Amniotic epithelial cell (primary cell): ENCODE measurements at regions not wholly inside any gene's neighbourhood (a gene's known extent, or its start where the extent isn't known, plus 50 kb on each side); places are given as distances from the start of the nearest gene placed in this dataset.
A peak's percentile ranks its signal among the peaks of the same experiment; 100 is the strongest.

Experiments used
- DNase-seq: peaks from one replicate; pipeline ENCODE4 v3.0.0-alpha.2; 2010; ENCODE audit warnings: low read depth

- no peak for DNase-seq
Observed at GRCh38 chr21:43332861-43333297, 94.1 kb downstream of the SIK1 start.

- DNase-seq: peak; percentile 89
Observed at GRCh38 chr21:43331962-43332828, 94.7 kb downstream of the SIK1 start.

DNA sequence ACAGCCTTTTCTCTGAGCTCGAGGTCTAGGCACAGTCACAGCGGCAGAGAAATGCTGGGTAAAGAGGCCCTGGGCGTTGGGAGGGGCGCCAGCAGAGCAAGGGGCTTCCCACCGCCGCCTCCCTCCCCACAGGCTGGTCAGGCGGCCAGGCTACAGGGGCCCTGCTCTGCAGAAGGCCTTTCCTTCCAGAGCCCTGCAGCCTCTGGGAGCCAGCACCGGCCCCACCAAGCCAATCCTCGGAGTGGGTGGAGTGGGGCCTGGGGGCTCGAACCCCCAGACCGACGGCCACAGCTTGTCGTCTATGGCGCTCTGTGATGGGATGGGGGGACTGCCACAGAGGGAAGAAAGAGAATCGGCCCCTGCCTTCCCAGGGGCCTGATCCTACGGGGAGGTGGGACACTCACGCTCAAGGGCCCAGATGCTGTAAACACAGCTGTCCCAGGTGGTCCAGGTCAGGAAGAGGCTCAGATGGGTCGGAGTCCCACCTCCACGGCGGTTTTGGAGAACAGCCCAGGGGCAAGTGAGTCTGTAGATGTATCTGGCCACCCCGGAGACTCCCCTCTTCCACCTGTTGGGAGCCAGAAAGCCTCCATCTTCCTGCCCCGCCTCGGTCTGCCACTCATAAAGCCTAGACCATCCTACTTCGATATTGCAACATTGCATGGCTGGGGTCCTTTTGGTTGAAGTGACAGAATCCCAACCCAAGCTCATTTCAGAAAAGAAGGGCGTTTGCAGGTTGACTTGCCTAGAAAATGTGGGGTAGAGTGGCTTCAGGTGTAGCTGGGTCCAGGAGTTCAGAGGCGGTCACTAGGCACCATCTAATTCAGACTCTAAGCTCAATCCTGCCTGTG is 95.6 kb downstream of the SIK1 start:
- no peak for DNase-seq

GRCh38 chr21:43330306-43330881 is 96.5 kb downstream of the SIK1 start:
- no peak for DNase-seq

DNA sequence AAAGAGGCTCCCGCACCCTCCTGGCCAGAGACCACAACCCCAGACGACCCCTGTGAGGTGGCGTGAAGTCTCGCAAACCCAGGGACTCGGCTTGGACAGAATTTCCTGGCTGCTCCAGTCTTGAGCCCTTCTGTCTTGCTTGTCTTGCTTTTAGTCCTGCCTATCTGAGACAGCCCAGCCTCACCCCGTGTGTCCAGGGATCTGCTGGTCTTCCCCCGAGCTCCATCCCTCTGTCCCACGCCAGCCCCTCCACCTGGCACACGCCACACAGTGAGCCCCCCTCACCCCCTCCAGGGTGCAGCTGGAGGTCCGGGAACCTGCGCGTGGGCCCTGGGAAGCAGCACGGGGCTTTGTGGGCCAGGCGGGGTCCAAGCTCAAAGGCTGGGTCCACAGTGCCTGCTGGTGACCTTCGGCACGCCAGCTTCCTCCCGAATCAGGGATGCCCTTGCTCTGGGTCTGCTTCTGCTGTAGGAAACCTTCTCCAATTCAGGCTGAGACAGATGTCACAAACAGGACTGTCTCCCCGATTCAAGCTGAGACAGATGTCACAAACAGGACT is 97.1 kb downstream of the SIK1 start:
- DNase-seq: no peak

DNA sequence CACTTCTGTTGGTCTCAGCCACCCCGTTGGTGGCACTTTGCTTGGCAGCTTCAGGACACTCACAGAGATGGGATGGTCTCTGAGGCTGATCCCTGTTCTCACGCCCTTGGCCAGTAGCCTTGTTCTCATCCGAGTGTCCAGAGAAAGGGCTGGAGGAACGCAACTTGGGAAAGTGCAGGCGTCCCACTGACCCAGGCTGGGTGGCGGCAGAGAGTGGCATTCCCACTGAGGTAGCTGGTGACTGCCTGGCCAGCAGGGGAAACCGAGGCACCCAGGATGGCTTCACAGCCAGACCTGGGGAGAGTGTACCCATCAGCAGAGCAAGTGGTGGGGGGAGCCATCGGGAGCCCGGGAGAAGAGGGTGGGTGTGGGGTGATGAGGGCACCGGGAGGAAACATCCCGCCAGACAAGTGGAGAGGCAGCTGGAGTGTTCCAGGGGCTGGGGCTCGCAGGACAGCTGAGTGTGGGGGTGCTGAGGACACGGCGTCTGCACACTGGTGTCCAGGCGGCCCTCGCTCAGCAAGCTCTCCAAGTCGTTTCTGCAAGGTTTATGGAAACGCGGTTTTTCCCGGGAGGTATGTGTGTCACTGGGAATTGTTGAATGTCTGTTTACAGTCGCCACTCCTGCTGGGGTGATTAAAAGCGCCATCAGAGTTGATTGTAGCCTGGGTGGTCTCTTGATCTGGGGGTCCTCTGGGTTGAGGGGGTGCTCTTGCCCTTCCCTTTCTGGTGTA is 97.8 kb downstream of the SIK1 start:
- DNase-seq: no peak

- no peak for DNase-seq
Observed at GRCh38 chr21:43328185-43328957, 98.6 kb downstream of the SIK1 start.

GRCh38 chr21:43325968-43326715 is 100.8 kb downstream of the SIK1 start:
- DNase-seq: no peak

GRCh38 chr21:43325036-43325435 is 101.9 kb downstream of the SIK1 start:
- DNase-seq: no peak

DNA sequence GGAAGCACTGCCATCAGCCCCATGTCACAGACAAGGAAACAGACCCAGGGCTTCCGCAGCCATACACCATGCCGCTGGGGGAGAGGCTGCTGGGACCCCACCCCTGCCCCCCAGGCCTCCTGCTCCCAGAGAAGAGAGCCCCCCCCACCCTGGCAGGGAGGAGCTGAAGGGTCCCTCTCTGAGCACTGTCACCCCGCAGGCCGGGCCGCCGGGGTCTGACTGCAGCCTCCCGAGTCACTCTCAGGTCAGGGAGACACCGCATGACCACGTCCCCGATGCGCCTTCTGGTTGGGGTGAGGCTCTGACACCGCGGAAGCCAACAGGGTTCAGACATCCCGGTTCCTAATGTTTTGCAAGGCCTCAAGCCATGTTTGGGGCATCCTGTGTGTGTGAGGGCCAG is 102.3 kb downstream of the SIK1 start:
- no peak for DNase-seq

DNA sequence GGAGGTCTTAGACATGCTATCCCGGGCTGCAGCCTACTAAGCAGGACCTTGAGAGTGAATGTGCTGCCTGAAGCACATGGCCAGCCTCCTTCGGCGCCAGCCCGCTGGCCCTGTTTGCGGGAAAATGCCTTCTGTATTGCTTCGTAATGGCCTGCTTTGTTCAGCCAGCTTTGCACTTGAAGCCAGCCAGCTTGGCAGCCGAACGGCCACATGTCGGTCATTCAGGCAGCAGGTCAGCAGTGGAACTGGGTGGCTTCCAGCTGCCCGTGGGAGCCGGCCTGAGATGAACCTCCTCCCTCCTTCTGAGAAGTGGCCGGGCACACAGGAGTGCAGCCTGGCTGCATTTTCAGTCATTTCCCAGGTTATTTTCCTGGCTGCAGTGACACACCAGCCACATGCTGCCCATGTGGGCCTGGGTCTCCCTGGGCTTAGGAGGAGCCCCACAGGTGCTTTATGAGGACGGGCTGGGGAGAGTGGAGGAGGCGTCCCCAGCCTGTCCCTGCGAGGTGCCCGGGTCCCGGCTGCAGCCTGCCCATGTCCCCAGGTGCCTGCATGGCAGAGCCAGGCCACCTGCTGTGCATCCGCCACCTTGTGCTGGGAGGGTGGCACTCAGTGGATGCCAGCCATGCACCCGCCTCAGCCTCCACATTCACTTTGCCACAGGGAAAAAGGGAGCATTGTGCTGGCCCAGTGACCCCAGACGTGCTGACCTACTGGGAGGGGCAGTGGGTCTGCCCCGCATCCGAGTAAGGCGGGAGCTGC is 103.5 kb downstream of the SIK1 start:
- no peak for DNase-seq

DNA sequence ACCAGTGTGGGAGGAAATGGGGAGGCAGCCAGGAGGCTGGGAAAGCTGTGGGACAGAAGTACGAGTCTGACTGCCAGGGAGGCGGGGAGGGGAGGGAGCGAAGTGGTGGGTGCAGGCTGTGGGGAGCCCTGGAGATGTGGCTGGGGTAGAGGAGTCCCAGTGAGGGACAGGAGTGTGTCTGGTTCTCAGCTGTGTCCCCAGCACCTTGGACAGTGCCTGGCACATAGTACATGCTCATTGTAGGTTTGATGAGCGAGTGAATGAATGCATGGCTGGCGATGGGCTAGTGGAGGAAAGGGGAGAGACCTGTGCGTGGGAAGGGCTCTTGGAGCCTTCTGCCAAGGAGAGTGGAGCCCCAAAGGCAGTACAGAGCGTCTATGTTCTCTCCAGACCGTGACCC is 104.1 kb downstream of the SIK1 start:
- no peak for DNase-seq

GRCh38 chr21:43322311-43322710 is 104.6 kb downstream of the SIK1 start:
- no peak for DNase-seq

DNA sequence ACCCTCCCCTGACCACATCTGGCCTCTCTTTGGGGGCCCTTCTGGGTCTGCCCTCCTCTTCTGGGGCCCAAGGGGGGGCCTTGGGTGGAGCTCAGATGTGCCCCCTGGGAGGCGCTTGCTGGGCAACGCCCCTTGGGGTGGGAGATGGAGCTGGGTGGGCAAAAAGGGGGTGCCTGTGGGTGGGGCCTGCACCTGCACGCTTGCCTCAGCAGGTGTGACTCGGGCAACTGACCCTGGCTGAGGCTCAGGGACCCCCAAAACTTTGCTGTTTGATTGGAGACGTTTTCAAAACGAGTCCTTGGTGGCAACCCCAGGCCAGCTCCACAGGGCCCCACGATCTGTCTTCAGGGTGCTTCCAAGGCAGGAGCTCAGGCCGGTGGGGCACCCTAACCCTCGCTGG is 105.3 kb downstream of the SIK1 start:
- DNase-seq: no peak

DNA sequence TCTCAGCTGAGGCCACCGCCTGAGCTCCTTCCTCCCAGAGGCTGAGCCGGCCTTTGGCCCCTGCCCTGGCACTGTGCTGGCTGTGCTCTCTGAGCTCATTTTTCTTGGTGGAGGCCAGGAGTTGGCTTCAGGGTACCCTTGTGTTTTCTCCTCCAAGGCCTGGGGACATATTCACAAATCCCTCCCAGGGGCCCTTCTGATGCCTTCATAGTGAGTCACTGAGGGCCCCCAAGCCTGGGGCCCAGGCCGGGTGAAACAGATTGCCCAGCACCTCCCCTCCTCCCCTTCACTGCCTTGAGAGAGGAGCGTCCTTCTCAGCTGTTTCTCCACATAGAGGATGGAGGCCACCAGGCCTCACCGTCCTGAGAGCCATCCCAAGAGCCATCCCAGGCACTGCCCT is 105.8 kb downstream of the SIK1 start:
- DNase-seq: peak; percentile 72

DNA sequence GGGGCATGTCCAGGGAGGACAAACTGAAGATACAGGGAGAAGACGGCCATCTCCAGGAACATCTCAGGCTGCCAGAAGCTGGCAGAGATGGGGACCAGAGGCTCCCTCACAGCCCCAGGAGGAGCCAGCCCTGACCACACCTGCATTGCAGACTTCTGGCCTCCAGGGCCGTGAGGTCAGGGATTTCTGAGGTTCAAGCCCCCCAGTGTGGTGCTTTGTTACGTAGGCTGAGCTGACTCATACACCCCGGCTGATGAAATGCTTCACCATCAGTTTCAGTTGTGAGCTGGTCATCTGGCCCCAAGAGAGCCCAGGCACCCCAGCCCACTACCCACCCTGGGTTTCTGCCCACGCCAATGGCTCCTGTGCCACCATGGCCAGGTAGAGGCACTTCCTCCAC is 106.4 kb downstream of the SIK1 start:
- no peak for DNase-seq

- no peak for DNase-seq
Observed at GRCh38 chr21:43318841-43319781, 107.8 kb downstream of the SIK1 start.

DNA sequence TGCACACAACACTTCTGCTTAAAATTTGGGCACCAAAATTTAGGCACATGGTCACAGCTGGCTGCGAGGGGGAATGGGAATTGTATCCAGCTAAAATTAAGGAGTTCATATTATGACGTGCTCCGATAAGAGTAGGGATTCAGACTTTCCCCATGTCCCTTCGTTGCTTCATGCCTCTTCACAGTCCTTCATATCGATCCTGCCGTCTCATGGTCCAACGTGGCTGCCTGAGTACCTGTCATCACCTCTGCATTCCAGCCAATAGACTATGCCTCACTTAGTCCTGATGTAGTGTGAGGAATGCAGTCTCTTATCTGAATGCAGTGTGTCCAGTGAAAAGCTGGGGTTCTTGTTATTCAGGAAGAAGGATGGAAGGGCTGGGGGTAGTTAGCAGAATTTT is 108.6 kb downstream of the SIK1 start:
- DNase-seq: no peak
